Left hindlimb (tissue), 1 donor: ENCODE measurements at regions not wholly inside any gene's neighbourhood (a gene's known extent, or its start where the extent isn't known, plus 50 kb on each side); places are given as distances from the start of the nearest gene placed in this dataset.
"Not testable (repeated sequence)": the region's sequence is repeated elsewhere in the genome, so short reads cannot be mapped to it uniquely, and the experiment has no call there.

Experiments
- DNase-seq: peaks from one replicate; pipeline ENCODE4 v3.0.0-alpha.2; 2018

DNA sequence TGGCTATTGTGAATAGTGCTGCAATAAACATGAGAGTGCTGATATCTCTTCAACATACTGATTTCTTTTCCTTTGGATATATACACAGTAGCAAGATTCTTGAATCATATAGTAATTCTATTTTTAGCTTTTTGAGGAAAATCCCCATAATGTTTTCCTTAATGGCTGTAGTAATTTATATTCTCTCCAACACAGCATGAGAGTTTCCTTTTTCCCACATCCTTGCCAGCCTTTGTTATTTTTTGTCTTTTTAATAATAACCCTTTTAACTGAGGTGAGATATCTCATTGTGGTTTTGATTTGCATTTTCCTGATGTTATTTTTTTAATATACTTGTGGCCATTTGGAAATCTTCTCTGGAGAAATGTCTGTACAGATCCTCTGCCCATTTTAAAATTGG lies 132.6 kb downstream of the PRL start:
- DNase-seq: no peak

GRCh38 chr6:22171006-22171405 lies 125.8 kb downstream of the PRL start:
- not testable (repeated sequence) for DNase-seq

DNA sequence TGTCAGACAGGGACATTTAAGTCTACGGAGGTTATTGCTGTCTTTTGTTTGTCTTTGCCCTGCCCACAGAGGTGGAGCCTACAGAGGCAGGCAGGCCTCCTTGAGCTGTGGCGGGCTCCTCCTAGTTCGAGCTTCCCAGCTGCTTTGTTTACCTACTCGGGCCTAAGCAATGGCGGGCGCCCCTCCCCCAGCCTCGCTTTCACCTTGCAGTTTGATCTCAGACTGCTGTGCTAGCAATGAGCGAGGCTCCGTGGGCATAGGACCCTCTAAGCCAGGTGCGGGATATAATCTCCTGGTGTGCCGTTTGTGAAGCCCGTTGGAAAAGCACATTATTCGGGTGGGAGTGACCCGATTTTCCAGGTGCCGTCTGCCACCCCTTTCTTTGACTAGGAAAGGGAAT lies 125.0 kb downstream of the PRL start:
- DNase-seq: not testable (repeated sequence)

- DNase-seq: no peak
Observed at GRCh38 chr6:22173311-22173710, 123.5 kb downstream of the PRL start.

- not testable (repeated sequence) for DNase-seq
Observed at GRCh38 chr6:22180250-22180649, 116.6 kb downstream of the PRL start.

DNA sequence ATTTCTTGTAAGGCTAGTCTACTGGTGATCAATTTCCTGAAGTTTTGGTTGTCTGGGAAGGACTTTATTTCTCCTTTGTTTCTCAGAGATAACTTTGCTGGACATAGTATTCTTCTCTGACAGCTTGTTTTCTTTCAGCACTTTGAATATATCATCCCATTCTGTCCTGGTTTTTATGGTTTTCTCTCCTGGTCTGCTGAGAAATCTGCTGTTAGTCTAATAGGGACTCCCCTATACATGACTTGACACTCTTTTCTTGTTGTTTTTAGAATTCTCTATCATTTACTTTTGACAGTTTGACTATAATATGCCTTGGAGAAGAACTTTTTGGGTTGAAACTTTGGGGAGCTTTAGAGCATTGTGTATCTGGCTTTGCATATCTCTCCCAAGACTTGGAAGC lies 112.5 kb downstream of the PRL start:
- DNase-seq: no peak

DNA sequence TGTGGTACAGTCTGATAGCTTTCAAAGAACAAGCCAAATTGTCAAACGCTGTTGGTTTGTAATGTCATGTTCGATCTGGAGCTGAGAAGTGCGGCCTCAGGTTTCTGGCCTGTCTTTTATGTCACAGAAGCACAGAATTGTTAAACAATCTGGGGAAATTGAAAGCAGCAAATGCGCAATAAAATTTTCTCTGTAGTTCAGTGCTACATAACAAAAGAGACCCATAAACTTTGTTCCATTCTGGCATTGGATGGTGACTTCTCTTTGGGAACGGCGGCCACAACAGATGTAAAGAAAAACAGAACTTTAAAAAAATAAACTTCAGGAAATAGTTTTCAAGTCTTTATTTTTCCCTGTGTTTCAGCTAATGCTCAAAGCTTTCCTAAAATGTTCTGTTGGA lies 106.9 kb downstream of the PRL start:
- no peak for DNase-seq

- no peak for DNase-seq
Observed at GRCh38 chr6:22194188-22194921, 102.5 kb downstream of the PRL start.

DNA sequence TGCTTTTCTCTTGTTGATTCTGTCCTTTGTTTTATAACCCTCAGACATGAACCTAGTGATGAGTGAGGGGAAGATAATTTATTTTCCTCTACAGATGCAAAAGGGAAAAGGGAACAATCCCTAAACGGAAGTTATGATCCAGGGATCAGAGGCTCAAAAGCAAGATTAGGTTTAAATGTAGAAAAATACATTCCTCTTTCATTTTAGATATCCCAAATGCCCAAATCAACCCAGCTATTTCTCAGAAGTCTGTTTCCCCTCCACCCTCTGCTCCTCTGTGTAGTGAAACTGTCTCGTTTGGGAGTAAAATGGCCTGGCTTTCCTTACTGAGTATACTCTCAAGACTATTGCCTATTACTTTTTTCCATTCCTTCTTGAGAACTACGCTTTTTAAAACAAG lies 97.1 kb downstream of the PRL start:
- DNase-seq: no peak

DNA sequence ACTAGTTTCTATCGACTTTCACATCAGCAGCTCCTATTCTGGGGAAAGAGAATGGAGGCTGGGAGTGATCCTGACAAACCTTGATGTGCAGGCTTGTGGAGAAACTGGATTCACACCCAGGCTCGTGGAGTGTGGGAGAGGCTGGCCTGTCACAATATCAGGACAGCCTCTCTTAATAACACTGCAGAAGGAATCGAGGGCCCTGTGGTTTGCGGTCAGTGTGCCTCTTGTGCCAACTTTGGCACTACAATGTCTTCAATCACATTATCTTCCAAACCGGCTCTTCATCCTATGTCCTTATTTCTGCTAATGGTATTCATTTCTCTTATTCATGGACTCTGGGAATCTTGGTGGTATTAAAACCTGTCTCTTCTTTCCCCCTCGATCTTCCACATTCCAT lies 92.7 kb downstream of the PRL start:
- no peak for DNase-seq

DNA sequence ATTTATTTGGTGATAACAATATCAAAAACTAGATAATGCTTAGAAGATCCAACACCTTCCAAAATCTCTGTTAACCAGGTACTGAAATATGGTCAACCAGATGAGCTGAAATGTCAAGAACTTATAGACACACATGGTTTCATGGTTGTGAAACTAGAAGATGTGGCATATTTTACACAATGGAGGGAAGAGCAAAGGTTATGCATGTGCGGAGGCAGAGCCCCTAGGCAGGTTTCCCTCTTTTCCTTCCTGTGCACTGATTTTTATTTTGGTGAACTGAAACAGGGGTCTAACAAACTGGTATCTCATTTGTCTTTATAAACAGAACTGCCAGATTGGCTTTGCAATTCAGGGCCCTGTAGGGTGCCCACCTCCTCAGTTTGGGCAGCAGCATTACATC lies 91.6 kb downstream of the PRL start:
- DNase-seq: no peak

- no peak for DNase-seq
Observed at GRCh38 chr6:22206106-22206505, 90.7 kb downstream of the PRL start.

GRCh38 chr6:22208026-22208425 lies 88.8 kb downstream of the PRL start:
- DNase-seq: no peak

DNA sequence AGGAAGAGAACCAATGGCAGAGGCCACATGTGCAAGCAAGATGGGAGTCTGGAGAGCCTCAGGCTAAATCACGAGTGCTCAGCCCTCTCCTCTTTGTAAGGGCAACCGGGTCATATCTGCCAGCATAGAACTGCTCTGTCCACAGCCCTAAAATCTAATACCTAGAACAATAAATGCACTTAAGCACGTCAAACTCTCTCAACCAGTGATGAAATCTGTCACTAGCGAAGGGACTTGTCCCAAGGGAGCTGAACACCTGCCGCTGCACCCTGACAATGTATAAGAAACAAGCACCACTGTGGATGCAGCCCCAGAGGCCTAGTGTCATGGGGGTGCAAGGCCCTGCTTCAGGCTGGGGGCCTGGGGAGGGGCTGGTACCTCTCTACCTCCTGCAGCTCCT lies 82.5 kb downstream of the PRL start:
- no peak for DNase-seq

DNA sequence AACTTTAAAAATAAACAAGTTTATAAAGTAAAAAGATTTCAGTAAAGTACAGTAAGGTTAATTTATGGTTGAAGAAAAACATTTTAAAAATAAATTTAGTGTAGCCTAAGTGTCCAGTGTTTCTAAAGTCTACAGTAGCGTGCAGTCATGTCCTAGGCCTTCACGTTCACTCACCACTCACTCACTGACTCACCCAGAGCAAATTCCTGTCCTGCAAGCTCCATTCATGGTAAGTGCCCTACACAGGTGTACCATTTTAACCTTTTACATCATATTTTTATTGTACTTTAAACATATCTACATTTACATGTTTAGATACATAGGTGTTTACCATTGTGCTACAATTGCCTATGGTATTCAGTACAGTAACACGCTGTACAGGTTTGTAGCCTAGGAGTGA lies 81.4 kb downstream of the PRL start:
- not testable (repeated sequence) for DNase-seq

GRCh38 chr6:22218410-22218809 lies 78.4 kb downstream of the PRL start:
- DNase-seq: no peak

DNA sequence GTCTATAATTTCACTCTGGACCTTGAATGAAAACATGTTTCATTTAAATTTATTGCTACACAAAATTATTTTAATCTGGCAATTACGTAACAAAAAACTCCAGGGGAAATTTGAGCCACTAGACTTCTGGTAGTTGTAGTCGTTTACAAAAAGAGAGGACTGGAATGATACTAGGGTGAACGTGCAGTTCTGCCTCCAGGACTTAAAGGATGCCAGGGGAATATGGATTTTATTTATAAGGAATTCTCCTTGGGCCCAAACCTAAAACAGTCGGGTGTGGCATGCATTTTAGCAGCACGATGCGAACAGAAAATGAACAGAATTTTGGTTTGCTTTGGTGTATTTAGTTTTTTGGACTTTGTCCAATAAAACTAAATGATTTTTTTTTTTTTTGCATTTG lies 76.9 kb downstream of the PRL start:
- DNase-seq: no peak

DNA sequence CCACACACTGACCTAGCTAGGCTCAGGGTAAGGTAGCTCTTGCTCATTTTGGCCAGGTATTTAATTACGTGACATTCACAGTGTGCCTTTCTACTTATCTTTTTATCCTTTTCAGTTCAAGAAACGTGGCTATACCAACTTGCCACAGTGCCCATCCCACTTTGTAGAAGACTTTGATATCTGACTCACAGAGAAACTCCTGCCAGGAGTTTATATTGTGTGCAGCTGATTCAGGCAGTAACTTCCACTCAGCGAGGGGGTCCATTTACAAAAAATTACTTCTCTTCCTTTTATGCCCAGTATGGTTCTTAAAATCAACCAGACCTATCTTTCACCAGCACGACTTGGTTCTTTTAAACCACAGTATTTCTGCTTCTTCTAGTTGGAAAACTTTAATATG lies 75.6 kb downstream of the PRL start:
- DNase-seq: no peak

DNA sequence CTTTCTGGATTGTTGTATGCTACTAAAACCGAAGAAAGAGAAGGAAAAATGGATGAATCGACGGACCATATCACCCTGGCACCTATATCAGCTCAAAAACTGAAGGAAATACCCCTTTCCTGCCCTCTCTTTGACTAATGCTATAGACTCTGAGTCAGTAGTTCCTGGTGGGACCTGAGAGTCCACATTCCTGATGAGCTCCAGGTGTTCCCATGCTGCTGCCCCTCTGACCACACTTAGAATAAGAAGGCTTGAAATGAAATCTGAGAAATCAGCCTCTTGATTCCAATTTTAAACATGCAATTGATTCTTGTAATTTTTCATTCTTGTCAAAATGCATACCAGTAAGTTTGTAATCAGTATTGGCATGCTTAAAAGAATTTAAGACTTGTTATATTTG lies 75.2 kb downstream of the PRL start:
- no peak for DNase-seq

DNA sequence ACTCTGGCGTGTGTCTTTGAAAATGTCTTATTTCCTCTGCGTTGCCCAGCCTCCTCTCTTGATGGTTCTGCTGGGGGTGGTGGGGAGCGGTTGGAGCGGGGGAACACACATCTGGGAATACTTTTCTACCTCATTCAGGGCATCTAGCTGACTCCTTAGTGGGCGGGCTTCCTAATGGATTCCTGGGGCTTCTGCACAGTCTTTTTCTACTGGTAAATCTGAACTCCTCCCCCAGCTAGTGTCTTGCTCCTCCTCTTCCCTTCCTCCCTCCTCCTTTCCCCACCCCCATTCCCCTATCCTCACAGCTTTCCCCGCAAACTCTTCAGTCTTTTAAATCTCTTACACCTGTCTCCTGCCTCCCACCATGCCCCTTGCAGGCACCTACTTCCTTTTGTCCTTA lies 74.4 kb downstream of the PRL start:
- DNase-seq: no peak

- no peak for DNase-seq
Observed at GRCh38 chr6:22227824-22228610, 68.8 kb downstream of the PRL start.

DNA sequence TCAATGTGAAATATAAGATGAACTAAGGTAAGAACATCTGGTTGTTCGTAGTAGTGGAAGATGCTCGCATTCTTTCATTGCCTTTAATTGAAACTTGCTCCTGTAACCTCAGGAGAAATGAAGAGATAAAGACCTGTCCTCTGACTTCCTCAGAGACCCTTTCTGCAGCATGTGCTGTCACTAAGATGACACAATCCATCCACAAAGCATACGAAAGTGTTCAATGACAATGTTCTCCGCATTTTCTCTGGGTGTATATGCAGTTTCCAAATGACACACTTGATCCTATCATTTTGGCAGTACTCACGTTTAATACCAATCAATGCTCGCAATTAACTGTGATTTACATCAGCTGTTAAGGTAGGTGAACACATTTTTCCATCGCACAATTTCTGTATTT lies 65.8 kb downstream of the PRL start:
- DNase-seq: no peak

GRCh38 chr6:22231616-22232015 lies 65.2 kb downstream of the PRL start:
- DNase-seq: no peak

DNA sequence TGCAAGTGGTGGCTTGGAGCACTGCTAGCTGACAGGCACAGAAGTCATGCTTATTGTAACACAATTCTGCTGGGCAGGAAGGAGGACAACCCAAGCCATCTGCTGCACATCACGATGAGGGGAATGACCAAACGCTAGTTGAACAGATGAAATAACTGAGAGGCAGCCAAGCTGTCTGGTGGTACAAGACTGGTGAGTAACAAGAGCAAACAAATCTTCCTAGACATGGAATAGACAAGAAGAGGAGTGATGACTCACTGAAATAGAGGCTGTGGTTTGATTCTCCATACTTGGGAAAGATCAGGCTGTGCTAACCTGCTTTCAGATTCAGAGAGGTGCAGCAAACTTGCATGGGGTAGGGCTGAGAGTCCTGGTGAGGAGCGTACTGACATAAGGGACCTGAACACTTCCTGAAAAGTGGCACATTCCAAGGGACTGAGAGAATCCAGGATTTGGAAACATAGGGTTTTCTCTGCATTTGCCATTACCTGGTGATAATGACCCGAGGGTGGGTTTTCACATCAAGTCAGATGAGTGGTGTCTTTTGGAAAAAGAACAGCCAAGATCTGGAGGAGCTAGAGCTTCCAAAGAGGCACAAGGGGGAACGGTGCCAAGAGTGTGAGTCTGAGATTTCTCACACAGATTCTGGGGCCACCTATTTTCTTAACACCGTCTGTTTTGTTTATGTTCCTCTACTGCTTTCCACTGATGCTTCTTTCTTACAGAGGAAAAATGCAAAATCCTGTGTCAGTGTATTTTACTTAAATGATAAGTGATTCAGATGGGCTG lies 60.0 kb downstream of the PRL start:
- DNase-seq: no peak
